Medulla oblongata (tissue), 1 donor: ENCODE measurements at regions not wholly inside any gene's neighbourhood (a gene's known extent, or its start where the extent isn't known, plus 50 kb on each side); places are given as distances from the start of the nearest gene placed in this dataset.

Experiments
- DNase-seq: peaks from one replicate; pipeline ENCODE4 v3.0.0-alpha.2; 2015; ENCODE audit errors: extremely low spot score

- DNase-seq = no peak
Observed at GRCh38 chr7:46208635-46209525, 287.8 kb upstream of the IGFBP3 start.

- no peak for DNase-seq
Observed at GRCh38 chr7:46207931-46208634, 287.0 kb upstream of the IGFBP3 start.

GRCh38 chr7:46206476-46207060 is 285.5 kb upstream of the IGFBP3 start:
- no peak for DNase-seq

GRCh38 chr7:46205478-46205877 is 284.4 kb upstream of the IGFBP3 start:
- DNase-seq = no peak

- no peak for DNase-seq
Observed at GRCh38 chr7:46203926-46204325, 282.9 kb upstream of the IGFBP3 start.

GRCh38 chr7:46202379-46202778 is 281.3 kb upstream of the IGFBP3 start:
- DNase-seq = no peak

GRCh38 chr7:46201961-46202360 is 280.9 kb upstream of the IGFBP3 start:
- DNase-seq = no peak

- no peak for DNase-seq
Observed at GRCh38 chr7:46198701-46199100, 277.6 kb upstream of the IGFBP3 start.

GRCh38 chr7:46197785-46198540 is 276.9 kb upstream of the IGFBP3 start:
- DNase-seq = no peak

GRCh38 chr7:46195934-46196333 is 274.9 kb upstream of the IGFBP3 start:
- no peak for DNase-seq

GRCh38 chr7:46192271-46192670 is 271.2 kb upstream of the IGFBP3 start:
- no peak for DNase-seq

GRCh38 chr7:46191776-46192175 is 270.7 kb upstream of the IGFBP3 start:
- no peak for DNase-seq

GRCh38 chr7:46191296-46191695 is 270.2 kb upstream of the IGFBP3 start:
- DNase-seq = no peak

- no peak for DNase-seq
Observed at GRCh38 chr7:46189255-46189790, 268.3 kb upstream of the IGFBP3 start.

GRCh38 chr7:46186131-46186530 is 265.1 kb upstream of the IGFBP3 start:
- DNase-seq = no peak

GRCh38 chr7:46179061-46179610 is 258.1 kb upstream of the IGFBP3 start:
- DNase-seq = no peak

- no peak for DNase-seq
Observed at GRCh38 chr7:46178661-46179060, 257.6 kb upstream of the IGFBP3 start.

- no peak for DNase-seq
Observed at GRCh38 chr7:46177821-46178220, 256.7 kb upstream of the IGFBP3 start.

- DNase-seq = no peak
Observed at GRCh38 chr7:46175221-46175620, 254.1 kb upstream of the IGFBP3 start.

GRCh38 chr7:46174196-46174580 is 253.1 kb upstream of the IGFBP3 start:
- DNase-seq = no peak

- no peak for DNase-seq
Observed at GRCh38 chr7:46173476-46174195, 252.6 kb upstream of the IGFBP3 start.
